ENCODE measurements at regions not wholly inside any gene's neighbourhood (a gene's known extent, or its start where the extent isn't known, plus 50 kb on each side); places are given as distances from the start of the nearest gene placed in this dataset.
"Not testable (repeated sequence)": the region's sequence is repeated elsewhere in the genome, so short reads cannot be mapped to it uniquely, and the experiment has no call there.

- no peak for DNase-seq (ENCODE audit: low spot score)
These were observed 737.0 kb upstream of the ADGRB3 start for GRCh38 chr6:67897998-67898607.

GRCh38 chr6:67896476-67896875 is 738.6 kb upstream of the ADGRB3 start:
- DNase-seq (ENCODE audit: low spot score) = no peak

- no peak for DNase-seq (ENCODE audit: low spot score)
These were observed 745.4 kb upstream of the ADGRB3 start for GRCh38 chr6:67889682-67889995.

- DNase-seq (ENCODE audit: low spot score) = no peak
These were observed 746.0 kb upstream of the ADGRB3 start for GRCh38 chr6:67888886-67889681.

- no peak for DNase-seq (ENCODE audit: low spot score)
These were observed 746.6 kb upstream of the ADGRB3 start for GRCh38 chr6:67888546-67888885.

GRCh38 chr6:67887747-67888545 is 747.1 kb upstream of the ADGRB3 start:
- no peak for DNase-seq (ENCODE audit: low spot score)

- no peak for DNase-seq (ENCODE audit: low spot score)
These were observed 747.7 kb upstream of the ADGRB3 start for GRCh38 chr6:67887419-67887746.

GRCh38 chr6:67886840-67887292 is 748.2 kb upstream of the ADGRB3 start:
- no peak for DNase-seq (ENCODE audit: low spot score)

GRCh38 chr6:67886036-67886707 is 748.9 kb upstream of the ADGRB3 start:
- no peak for DNase-seq (ENCODE audit: low spot score)

- no peak for DNase-seq (ENCODE audit: low spot score)
These were observed 749.7 kb upstream of the ADGRB3 start for GRCh38 chr6:67885081-67886033.

GRCh38 chr6:67884442-67884841 is 750.6 kb upstream of the ADGRB3 start:
- no peak for DNase-seq (ENCODE audit: low spot score)

GRCh38 chr6:67883500-67884366 is 751.3 kb upstream of the ADGRB3 start:
- DNase-seq (ENCODE audit: low spot score) = no peak

GRCh38 chr6:67882436-67883311 is 752.4 kb upstream of the ADGRB3 start:
- DNase-seq (ENCODE audit: low spot score) = no peak

GRCh38 chr6:67881706-67882065 is 753.4 kb upstream of the ADGRB3 start:
- DNase-seq (ENCODE audit: low spot score) = no peak

- DNase-seq (ENCODE audit: low spot score) = no peak
These were observed 754.0 kb upstream of the ADGRB3 start for GRCh38 chr6:67880939-67881705.

- DNase-seq (ENCODE audit: low spot score) = not testable (repeated sequence)
These were observed 754.7 kb upstream of the ADGRB3 start for GRCh38 chr6:67880343-67880742.

GRCh38 chr6:67879928-67880327 is 755.2 kb upstream of the ADGRB3 start:
- DNase-seq (ENCODE audit: low spot score) = not testable (repeated sequence)

GRCh38 chr6:67879105-67879904 is 755.8 kb upstream of the ADGRB3 start:
- not testable (repeated sequence) for DNase-seq (ENCODE audit: low spot score)
